SU-DHL-6 (cell line): ENCODE measurements at regions not wholly inside any gene's neighbourhood (a gene's known extent, or its start where the extent isn't known, plus 50 kb on each side); places are given as distances from the start of the nearest gene placed in this dataset.

Experiments used
- EZH2phosphoT487 ChIP-seq: fragments of 200-600 bp; sonication (generic), shearing (Covaris generic); conservative IDR thresholded peaks from 2 replicates; pipeline ENCODE4 v1.6.1; 2018; ENCODE audit warnings: mild to moderate bottlenecking, antibody characterized with exemption, low read length, moderate library complexity, mixed read lengths
- TF ChIP-seq, protein P1 (sequence below): fragments of 200-600 bp; sonication (generic); IDR thresholded peaks from one replicate; pipeline ENCODE4 v1.5.1; 2017; ENCODE audit warnings: antibody characterized with exemption, mild to moderate bottlenecking, low read length, moderate library complexity; ENCODE audit not compliant: insufficient read depth, poor library complexity, severe bottlenecking

DNA sequence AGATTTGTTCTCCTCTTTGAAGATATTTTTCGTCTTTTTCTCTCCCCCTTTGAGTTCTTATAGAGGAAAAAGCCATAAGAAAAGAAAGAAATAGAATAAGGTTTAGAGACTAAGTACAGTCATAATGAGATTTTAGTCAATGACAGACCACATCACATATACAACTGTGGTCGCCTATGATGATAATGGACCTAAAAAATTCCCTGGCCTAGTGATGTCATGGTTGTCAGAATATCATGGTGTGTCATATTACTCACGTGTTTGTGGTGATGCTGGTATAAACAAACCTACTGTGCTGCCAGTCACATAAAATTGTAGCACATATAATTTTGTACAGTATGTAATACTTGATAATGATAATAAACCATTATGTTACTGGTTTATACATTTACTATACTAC, 1096.1 kb downstream of the OLFM4 start:
- TF ChIP-seq, protein P1, sequence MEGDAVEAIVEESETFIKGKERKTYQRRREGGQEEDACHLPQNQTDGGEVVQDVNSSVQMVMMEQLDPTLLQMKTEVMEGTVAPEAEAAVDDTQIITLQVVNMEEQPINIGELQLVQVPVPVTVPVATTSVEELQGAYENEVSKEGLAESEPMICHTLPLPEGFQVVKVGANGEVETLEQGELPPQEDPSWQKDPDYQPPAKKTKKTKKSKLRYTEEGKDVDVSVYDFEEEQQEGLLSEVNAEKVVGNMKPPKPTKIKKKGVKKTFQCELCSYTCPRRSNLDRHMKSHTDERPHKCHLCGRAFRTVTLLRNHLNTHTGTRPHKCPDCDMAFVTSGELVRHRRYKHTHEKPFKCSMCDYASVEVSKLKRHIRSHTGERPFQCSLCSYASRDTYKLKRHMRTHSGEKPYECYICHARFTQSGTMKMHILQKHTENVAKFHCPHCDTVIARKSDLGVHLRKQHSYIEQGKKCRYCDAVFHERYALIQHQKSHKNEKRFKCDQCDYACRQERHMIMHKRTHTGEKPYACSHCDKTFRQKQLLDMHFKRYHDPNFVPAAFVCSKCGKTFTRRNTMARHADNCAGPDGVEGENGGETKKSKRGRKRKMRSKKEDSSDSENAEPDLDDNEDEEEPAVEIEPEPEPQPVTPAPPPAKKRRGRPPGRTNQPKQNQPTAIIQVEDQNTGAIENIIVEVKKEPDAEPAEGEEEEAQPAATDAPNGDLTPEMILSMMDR: no peak
- TF ChIP-seq EZH2phosphoT487: no peak
